NCI-H2196 treated with DMSO at 0.1 percent for 48 hours (cell line): ENCODE measurements at regions not wholly inside any gene's neighbourhood (a gene's known extent, or its start where the extent isn't known, plus 50 kb on each side); places are given as distances from the start of the nearest gene placed in this dataset.
"Not testable (repeated sequence)": the region's sequence is repeated elsewhere in the genome, so short reads cannot be mapped to it uniquely, and the experiment has no call there.

Experiments used
- DNase-seq: peaks from one replicate; lab custom pipeline; 2025; ENCODE audit not compliant: unreplicated experiment; lab: John Stamatoyannopoulos, UW

DNA sequence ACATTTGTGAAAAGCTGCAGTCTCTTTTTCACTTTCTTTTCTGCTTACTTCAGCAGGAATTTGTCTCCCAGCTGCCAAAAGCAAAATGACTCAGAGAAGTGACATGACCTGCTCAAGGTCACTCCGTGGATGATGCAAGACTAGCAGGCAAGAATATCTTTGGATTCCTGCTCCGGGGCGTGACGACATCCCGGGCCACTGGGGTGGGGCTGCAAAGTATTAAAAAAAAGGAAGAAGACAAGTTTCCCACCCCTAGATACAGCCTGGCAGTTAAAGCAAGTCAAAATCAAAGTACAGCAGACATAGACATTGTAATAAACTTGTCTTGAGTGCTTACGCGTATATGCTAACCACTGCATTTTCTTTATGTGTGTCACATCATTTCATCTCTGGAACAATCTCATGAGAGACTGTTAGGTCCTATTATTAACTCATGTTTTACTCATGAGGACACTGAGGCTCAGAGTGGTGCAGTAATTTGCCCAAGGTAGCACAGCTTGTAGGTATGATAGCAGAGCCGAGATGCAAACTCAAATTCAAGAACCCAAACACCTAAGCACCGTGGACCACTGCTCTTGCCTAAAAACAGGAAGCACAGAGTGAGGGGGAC, 485.2 kb upstream of the PROK2 start:
- no peak for DNase-seq

DNA sequence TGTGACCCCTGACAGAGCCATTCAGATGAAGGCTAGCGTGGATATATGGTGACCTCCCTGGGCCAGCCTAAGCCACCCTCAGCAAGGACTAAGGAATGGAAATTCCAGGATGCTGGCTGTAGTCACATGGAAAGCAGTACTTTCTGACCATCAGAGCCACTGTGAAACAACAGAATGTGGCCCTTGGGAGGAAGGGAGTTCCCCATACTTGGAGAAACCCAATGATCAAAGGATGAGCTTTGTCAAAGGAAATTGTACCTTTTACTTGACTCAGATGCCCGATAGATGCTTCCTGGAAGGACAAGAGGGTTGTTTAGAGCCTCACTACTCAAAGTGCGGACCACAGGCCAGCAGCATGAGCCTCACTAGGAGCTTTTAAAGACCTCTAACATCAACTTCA, 484.5 kb upstream of the PROK2 start:
- no peak for DNase-seq

DNA sequence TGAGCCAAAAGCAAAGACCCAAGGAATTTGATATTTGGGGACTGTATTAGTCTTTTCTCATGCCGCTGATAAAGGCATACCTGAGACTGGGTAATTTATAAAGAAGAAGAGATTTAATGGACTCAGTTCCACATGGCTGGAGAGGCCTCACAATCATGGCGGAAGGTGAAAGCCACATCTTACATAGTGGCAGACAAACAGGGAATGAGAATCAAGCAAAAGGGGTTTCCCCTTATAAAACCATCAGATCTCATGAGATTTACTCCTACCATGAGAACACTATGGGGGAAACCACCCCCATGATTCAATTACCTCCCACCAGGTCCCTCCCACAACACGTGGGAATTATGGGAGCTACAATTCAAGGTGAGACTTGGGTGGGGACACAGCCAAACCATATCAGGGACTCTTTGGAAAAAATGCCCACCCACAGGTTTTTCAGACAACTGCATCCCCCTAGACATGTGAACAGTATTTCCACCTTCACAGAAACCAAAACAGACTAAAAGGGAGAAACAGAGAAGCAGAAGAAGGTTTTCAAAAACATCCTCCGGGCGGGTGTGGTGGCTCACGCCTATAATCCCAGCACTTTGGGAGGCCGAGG, 482.1 kb upstream of the PROK2 start:
- DNase-seq = not testable (repeated sequence)

DNA sequence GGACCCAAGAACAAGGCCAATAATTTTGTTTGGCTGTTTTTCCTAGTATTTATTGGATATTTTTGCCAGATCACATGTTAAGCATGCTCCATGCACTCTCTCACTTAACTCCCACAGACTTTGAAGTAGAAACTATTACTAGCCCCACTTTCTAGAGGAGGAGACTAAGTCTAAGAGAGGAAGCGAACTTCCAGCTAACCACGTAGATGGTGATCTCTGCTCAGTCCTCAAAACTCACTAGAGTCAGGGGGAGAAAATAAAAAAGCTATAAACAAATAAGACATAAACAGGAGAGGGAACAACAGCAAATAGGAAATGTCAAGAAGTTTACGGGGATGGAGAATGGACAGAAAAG, 481.0 kb upstream of the PROK2 start:
- no peak for DNase-seq

DNA sequence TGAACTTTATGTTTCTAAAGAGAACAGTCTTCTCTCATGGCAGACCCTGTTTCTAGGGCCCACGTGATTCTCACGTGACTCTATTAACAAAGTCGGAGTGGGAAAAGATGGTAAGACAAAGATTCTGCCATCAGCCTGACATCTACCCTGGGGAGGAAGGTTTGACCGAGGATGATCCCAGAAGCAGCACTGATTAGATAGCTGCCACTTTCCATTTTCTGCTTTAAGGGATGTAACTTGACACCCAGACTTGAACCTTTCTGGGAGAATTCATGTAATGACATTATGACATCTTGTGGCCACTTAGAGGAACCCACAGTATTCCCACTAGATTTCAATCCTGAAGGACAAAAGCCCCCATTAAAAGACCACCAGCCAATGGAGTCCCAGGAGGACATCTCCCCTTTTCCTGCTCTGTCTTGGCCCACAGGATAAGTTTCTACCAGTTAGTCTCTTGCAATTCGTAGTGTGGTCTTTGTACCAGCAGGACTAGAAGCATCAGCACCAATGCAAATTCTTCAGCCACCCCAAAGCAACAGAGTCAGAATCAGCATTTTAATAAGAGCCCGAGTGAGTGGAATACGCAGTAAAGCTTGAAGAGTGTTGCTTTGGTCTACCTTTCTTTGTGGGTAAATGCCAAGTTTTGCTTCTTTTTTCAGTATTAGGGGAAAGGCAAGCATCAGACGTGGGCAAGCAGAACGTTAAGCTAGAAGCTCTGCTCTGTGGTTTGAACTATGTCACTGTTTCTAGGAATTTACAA, 480.5 kb upstream of the PROK2 start:
- DNase-seq = no peak

DNA sequence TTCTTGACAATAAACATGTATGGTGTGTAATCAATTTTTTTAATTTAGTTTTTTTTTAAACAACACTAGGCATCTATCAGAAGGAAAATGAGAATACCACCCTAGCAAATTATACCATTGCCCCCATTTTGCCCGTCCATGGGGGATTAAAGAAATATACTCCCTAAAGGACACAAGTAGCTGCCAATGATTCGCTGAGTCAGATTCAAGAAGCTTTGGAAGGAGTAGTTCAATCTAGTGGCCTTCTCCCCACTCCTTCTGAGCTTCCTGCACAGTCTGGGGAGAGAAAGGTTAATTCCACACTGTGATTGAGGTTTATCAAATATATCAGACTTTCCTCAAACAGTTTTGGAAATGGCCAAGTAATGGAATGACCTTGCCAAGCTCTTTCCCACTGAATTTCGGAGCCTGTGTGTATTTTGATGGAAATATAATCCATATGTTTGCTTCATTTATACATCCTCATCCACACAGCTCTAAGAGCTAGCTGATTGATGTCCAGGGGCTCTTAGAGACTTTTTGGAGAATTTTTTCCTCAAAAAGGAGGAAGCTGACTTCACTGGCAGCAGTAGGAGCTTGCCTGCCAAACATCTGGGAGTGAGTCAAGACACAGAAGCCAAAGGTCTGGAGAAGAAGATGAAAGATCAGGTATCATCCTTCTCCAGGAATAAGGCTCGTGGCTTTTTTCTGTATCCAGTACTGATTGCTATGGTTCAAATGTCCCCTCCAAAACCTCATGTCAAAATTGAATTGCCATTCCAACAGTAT, 478.5 kb upstream of the PROK2 start:
- DNase-seq = no peak

GRCh38 chr3:72262736-72263135, 477.8 kb upstream of the PROK2 start:
- no peak for DNase-seq

- DNase-seq = no peak
These were observed 476.9 kb upstream of the PROK2 start for GRCh38 chr3:72261566-72262564.

DNA sequence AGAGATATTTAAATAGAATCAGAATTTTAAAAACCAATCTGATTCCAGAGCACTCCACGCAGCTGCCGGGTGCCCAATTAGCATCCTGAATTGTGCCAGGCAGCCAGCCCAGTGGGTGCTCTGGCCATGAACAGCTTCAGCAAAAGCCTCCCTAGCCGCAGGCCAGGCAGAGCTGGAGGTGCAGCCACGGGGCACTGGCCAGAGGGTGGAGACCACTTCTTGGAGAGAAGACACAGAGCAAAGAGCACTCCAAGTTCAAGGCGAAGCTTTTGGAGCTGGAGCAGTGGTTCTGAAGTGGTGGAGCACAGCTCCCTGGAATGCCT, 475.6 kb upstream of the PROK2 start:
- DNase-seq = no peak

DNA sequence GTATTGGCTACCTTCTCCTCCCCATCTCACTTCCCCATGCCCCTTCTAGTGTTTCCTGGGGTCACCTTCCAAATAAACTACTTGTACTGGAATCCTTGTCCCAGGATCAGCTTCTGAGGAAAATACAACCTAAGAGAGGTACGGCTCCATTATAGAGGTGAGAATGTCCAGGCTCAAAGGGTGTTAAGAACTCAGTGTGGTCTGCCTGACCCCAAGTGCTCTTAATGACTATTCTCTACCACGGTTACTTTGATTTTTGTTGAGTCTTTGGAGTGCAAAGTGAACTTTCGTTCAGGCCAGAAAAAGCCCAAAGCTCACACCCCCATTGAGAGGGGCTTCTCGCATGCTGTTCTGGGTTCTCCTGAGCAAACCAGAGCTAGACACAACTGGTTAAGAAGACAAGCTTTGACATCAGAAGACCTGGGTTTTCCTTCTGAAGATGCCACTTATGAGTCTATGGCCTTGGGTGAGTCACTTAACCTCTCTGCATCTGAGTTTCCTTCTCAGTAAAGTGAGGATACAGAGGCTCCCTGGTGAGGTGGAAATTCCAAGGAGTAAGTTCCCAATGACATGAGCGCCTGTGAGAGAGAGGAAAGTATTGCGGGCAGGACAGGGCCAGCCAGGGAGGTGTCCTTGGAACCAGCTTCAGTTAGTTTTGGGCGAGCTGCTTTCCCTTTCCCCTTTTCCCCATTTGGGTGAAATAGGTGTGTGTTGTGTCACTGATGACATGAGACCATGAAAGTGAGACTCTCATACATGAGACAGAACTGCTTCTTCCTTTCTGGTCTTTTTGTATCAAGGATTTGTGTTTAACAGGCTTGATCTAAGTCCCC, 475.0 kb upstream of the PROK2 start:
- no peak for DNase-seq

- DNase-seq = no peak
These were observed 473.6 kb upstream of the PROK2 start for GRCh38 chr3:72258361-72259141.

- no peak for DNase-seq
These were observed 472.8 kb upstream of the PROK2 start for GRCh38 chr3:72257738-72258137.

- no peak for DNase-seq
These were observed 472.3 kb upstream of the PROK2 start for GRCh38 chr3:72257203-72257602.

DNA sequence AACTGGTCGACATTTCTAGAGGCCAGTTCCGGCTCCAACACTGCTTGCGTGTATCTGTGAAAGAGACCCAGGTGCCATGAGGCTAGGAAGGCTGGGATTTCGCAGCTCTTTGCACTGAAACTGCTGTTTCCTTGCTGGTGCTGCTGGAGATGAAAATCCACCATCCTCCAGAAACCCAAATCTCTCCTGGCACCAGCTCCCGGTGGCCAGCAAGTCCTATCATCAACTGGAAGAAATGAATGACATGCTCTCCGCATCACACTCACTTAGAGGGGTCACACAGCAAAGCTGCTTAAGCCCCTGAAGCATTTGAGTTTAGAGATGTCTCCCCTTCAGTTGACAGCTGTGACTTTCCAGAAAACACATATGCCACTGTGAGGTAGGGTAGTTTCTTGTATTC, 471.8 kb upstream of the PROK2 start:
- no peak for DNase-seq

- peak; percentile 57 for DNase-seq
These were observed 471.0 kb upstream of the PROK2 start for GRCh38 chr3:72255791-72256559.

DNA sequence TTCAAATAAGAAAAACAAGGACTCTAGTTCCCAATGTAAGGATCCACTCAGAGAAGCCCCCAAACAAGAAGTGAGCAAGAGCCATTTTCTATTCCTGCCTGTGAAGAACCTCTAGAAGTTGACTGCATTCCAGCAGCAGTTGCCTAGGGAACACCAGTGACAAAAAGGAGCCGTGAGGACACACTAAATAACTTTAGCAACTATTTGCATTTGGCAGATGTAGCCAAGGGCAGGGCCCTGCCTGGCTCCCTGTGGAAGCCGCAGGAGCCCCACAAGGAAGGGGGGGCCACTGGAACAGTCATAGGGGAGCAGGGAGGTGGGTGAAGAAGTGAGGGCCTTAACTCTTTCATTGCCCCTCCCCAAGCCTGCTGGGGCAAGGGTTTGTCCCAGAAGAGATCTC, 470.2 kb upstream of the PROK2 start:
- DNase-seq = no peak

GRCh38 chr3:72254483-72254882, 469.5 kb upstream of the PROK2 start:
- no peak for DNase-seq

DNA sequence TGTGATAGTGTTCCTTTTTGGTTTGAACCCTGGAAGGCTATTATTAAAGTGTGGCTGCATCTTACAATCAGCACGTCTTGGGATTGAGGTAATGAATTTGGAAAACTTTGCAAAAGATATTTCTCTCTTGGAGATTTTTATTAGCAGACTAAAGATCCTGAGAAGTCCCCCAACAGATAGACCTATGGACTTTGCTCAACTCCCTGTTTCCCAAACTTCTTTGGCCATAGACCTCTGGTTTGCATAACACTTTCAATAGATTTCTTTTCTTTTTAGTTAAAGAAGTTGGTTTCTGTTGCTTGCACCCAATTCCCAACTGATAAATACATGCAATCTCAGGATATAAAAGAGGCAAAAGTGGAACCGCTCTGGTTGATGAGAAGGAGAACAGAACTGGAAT, 465.8 kb upstream of the PROK2 start:
- DNase-seq = no peak
